HK-2 (cell line): ENCODE measurements at regions not wholly inside any gene's neighbourhood (a gene's known extent, or its start where the extent isn't known, plus 50 kb on each side); places are given as distances from the start of the nearest gene placed in this dataset.
"Not testable (repeated sequence)": the region's sequence is repeated elsewhere in the genome, so short reads cannot be mapped to it uniquely, and the experiment has no call there.

ENCODE experiments used
- DNase-seq: peaks from one replicate; pipeline ENCODE4 v3.0.0-alpha.2; 2018; ENCODE audit not compliant: unreplicated experiment

GRCh38 chr16:85202631-85203461 is 90.6 kb upstream of the CIBAR2 start:
- DNase-seq, result no peak

- no peak for DNase-seq
These were observed 91.2 kb upstream of the CIBAR2 start for GRCh38 chr16:85203462-85203813.

DNA sequence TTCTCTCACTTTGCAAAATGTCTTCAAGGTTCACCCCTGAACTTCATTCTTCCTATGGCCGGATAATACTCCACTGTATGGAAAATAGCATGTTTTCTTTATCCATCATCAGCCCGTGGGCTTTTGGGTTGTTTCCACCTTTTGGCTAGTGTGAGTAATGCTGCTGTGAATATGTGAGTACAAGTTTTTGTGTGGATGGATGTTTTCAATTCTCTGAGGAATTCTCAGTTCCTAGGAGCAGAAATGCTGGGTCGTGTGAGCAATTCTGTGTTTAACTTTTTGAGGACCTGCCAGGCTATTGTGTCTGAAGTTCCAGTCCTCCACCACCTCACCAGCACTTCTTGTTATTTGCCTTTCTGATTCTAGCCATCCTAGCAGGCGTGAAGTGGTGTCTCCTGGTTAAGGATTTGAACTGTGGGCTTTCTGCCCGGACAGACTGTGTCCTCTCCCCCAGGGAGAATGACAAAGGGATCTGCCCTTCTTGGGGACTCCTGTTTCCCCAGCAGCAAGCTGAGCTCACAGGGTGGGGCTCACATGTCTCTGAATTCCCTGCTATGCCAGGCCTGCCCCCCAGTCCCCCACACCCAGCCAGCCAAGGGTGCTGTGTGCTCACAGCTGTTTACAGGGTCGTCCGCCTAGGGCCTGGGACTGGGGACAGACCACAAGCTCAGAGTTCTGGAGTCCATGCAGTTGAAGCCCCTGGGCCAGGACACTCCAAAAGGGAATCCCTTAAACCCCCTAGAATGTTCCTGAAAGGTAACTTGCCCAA is 92.2 kb upstream of the CIBAR2 start:
- no peak for DNase-seq

DNA sequence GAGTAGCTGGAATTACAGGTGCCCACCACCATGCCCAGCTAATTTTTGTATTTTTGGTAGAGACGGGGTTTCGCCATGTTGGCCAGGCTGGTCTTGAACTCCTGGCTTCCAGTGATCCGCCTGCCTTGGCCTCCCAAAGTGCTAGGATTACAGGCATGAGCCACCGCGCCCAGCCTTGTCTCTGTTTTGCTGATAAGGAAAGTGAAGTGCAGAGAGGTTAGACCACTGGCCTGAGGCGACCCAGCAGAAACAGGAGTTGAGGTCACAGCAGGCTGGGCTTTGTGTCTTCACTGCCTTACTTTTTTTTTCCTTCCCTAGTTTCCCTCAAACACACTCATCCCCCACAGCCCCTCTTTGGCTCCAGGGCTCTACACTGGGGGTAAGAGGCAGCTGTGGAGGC is 93.0 kb upstream of the CIBAR2 start:
- not testable (repeated sequence) for DNase-seq

DNA sequence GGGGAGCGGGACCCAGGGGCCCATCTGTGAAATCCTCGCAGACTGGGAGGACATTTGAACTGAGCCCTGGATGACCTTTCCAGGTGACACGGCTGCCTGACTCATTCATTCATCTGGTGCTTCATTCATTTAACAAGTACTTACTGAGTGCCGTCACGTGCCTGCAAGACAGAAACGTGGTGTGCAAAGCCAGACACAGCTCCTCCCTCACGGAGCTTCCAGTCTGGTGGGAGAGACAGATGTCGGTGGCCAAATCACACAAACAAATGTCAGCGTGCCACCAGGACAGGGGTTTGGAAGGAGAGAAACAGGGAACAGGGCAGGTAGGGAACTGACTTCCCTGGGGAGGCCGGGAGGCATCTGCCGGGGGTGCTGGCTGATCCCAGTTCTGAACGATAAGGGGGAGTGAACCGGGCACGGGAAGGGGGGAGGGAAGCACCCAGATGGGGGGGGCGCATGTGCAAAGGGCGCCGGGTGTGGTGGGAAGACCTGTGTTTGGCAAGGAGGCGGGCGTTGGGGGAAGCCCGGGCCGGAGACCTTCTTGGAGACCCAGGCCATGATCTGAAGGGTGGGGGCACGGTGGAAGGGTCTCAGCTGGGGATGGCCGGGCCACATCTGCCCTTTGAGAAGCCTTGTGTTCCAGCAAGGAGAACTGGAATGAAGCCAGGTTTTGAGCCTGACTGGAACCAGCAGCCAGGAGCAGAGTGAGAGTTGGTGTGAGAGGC is 93.6 kb upstream of the CIBAR2 start:
- no peak for DNase-seq

DNA sequence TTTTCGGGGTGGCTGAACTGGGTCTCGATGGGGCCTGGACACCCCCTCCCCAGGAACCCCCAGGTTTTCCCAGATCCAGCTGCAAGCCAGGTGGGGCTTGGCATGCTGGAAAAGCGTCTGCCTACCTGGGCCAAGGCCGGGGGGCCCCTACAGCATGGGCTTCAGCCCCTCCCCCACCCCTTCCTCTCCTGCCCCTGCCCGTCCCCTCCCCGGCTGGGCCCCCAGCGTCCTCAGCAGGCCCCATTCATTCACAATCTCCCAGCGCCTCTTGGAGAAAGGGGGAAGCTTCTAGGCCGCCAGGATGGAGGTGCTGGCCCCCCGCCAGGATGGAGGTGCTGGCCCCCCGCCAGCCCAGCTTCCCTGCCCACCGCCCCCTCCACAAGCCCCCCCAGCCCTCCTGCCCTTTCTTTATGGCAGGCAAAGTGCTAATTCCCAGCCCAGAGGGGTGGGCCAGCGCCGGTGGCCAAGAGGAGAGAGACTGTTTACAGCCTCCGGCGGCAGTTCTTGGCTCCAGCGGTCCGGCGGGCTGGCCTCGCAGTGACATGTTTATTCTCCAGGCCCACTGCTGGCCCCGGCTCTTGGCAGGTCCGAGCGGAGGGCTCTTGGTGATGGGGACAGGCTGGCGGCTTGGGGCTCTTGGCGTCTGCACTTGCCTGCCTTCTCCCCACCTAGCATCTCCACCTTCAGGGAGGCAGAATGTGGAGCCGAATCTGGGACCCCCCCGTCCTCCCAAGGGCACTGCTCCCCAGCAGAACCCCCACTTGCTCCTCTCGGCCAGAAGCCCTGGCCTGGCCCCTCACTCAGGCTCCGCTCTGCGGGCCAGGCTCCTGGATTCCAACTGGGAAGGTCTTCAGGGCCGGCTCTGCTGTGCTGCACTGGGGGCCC is 94.4 kb upstream of the CIBAR2 start:
- DNase-seq, result no peak

DNA sequence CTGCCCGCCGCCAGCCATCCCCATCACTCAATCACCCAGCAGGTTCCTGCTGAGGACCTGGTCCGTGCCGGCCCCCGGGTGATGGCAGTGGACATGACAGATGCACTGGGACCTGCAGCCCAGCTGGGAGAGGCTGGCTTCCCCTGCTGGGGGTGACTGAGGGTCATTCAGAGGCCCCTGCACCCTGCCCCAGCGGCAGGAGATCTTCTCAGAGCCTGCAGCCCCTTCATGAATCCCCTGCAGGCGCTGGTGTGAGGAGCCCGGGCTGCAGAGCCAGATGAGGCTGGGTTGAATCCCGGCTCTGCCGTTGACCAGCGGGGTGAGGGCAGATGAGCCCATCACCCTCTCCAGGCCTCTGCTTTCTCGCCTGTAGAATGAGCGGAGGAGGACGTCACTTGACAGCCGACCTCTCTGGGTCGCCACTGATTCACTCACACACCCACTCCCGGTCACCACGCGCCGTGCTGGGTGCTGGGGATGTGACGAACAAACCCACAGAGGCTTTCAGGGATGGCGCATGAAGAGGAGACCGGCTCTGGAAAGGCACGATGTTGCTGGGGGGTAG is 95.2 kb upstream of the CIBAR2 start:
- DNase-seq, result no peak

DNA sequence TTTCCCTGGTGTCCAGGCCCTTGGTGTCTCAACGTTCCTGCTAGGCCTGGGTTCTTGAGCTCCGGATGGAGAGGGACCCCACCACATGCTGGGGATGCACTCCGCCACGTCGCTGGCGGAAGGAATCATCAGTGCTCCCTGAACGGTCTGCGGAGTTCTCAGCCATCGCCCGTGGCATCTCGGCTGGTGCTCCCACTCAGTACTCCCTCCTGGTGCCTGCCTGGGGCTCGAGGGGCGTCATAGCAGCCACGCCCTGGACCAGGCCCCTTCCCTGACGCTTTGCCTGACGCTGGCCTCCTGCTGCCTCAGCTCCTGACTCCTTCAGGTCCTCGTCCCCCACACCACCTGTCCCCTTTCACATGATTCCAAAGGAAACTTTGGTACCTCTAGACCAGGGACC is 95.9 kb upstream of the CIBAR2 start:
- DNase-seq, result no peak

GRCh38 chr16:85208643-85209520 is 96.6 kb upstream of the CIBAR2 start:
- DNase-seq, result no peak

- no peak for DNase-seq
These were observed 97.4 kb upstream of the CIBAR2 start for GRCh38 chr16:85209526-85210121.

DNA sequence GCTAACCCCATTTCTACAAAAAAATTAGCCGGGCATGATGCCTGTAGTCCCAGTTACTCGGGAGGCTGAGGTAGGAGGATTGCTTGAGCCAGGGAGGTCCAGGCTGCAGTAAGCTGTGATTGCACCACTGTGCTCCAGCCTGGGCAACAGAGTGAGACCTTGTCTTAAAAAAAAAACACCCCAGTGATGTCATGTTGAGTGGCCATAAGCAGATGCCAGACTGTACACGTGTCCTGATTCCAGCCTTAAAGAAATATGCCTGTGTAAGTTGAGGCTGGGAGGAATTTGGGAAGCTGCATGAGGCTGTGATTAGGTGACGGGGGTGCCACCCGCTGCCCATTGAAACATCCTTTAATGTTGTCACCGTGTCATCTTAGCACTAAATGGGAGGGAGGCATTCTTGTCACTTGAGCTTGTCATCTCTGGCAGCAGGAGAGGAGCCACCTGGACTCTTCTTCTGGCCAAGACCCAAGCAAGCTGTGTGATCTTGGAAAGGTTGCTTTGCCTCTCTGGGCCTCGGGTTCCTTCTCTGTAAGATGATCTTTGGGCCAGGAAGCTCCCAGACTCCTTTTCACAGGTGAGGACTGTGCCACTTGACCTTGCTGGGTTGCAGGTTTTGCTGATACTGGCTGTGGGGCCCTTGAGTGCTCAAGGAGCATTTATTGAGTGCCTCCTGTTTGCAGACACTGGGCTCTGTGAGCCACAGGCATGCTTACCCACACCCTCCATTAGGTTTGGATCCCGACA is 98.3 kb upstream of the CIBAR2 start:
- DNase-seq, result peak; percentile 10

GRCh38 chr16:85211271-85211801 is 99.1 kb upstream of the CIBAR2 start:
- no peak for DNase-seq

- DNase-seq, result no peak
These were observed 101.8 kb upstream of the CIBAR2 start for GRCh38 chr16:85213926-85214675.

DNA sequence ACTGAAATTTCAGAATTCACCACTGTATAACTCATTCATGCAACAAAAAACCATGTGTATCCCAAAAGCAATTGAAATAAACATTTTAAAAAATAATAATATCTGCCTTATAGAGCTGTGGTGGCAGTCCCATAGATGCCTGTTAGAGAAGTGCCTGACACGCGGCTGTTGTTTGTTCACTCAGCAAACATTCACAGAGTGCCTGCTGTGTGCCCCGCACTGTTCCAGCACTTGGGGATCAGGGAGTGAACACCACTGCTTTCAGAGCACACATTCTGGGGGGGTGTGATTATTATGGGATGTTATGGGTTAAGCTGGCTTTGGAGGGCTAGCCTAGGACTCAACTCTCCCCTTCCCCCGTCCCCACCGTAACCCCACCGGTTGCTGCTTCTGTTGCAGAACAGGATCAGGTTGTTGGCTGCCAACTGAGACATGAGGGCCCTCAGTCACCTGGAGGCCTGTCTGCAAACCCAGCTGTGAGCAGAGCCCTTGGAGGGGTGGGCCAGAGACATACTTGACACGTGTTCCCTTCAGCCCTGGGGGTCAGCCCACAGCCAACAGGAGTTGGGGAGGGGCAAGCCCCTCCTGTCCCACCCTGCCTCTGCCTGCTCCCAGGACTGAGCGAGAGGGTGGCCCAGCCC is 103.3 kb upstream of the CIBAR2 start:
- DNase-seq, result no peak

- no peak for DNase-seq
These were observed 104.5 kb upstream of the CIBAR2 start for GRCh38 chr16:85216522-85217375.

- DNase-seq, result no peak
These were observed 108.0 kb upstream of the CIBAR2 start for GRCh38 chr16:85220125-85220839.
